Stimulated activated CD4-positive, alpha-beta T cell treated with anti-CD3 and anti-CD28 coated beads, Interleukin-12 subunit alpha, Interleukin-12 subunit beta, amount 100 ng/mL, for 4 hours (primary cell): ENCODE measurements at regions not wholly inside any gene's neighbourhood (a gene's known extent, or its start where the extent isn't known, plus 50 kb on each side); places are given as distances from the start of the nearest gene placed in this dataset.

Source experiments
- DNase-seq: peaks from one replicate; pipeline ENCODE4 v3.0.0-alpha.2; 2020

DNA sequence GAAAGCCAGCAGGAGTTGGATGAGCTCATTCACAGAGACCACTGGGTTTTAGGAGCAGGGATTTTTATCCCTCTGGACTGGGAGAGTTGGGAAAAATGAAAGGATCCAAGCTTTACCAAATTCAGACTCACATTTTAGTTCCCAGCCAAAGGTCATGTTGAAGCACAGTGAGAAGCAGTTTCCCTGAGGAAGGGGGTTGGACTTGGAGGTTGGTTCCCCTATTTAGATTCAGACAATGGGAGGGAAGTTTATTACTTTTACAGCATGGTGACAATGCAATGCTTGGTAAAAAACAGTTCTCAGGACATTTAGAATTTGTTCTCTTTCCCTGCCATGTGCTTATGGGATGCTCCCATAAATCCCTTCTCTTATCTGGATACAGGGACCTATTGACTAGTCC, 57.3 kb upstream of the ZNF648 start:
- DNase-seq, result no peak

DNA sequence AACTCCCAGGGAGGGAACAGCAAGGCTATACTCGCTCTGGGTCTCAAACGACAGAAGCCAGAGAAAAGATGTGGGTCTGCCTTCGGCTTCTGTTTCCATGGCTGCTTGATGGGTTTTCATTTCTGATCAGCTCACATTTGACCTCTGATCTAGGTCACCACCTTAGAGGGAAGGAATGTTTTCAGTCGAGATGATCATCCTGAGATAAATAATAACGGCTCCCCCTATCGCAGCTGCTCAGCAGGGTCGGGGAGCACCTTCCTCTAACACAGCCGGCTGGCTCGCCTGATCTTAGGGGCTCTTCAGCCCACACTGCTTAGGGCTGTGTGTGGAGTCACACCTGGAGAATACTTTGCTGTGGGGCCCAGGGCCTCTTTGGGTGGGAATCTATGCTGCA, 53.1 kb upstream of the ZNF648 start:
- DNase-seq, result no peak

DNA sequence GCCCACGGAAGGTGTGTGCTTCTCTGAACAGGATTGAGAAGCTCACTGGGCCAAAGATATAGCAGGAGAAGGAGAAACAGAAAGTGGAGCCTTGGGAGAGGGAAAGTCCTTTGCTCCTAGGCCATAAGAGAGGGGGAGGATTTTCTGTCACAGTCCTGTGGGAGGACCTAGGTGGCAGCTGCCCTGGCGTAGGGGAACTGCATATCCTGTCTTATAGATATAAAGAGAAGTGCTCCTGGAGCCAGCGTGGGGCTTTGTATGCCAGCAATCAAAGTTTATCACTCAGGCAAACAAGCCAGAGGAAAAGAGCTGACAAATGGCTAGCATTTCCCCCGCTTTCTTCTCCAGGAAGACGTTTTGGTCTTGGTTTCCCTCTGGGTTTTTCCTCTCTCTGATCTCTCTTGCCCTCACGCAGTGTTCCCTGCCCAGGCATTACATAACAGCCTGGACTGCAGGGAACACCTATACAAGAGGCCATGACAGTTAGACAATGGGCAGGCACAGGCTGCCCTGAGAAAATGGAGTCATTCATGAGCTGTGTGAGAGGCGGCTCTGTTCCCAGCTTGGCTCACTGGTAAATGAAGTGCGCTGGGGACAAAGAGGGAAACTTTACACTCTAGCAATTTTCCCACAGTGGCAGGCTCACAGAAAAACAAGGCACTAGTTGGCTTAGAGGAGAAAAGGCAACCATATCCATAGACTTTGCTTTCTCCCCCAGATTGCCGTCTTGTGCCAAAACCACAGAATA, 52.5 kb upstream of the ZNF648 start:
- no peak for DNase-seq

DNA sequence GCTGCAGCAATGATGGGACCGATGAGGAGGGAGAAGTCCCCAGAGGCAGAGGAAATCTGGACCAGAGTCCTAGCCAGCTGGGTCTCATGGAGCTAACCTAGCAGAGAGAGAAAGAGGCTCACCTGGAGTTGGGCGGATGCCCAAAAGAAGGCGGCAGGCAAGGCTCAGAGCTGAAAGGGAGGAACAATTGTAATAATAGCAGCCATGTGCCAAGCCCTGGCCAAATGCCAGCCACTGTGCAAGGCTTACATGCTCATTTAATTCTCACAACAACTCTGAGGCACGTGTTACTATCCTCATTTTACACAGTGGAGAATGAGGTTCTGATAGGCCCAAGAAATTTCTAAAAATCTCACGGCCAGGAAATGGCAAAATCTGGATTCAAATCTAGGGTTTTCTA, 50.0 kb upstream of the ZNF648 start:
- no peak for DNase-seq
